GM18868 (cell line): ENCODE measurements at regions not wholly inside any gene's neighbourhood (a gene's known extent, or its start where the extent isn't known, plus 50 kb on each side); places are given as distances from the start of the nearest gene placed in this dataset.

Experiments used
- ATAC-seq: cut with Tn5 transposase; IDR thresholded peaks from one replicate; pipeline ENCODE4 v1.9.1; 2021; ENCODE audit warnings: mild to moderate bottlenecking, moderate library complexity; ENCODE audit not compliant: unreplicated experiment

GRCh38 chr2:191557841-191558240, 120.1 kb upstream of the NABP1 start:
- ATAC-seq: no peak

- ATAC-seq: no peak
Measured at GRCh38 chr2:191559569-191559968, 118.4 kb upstream of the NABP1 start.

GRCh38 chr2:191560411-191560980, 117.4 kb upstream of the NABP1 start:
- ATAC-seq: no peak

- no peak for ATAC-seq
Measured at GRCh38 chr2:191565120-191565519, 112.8 kb upstream of the NABP1 start.

GRCh38 chr2:191565647-191566198, 112.2 kb upstream of the NABP1 start:
- ATAC-seq: peak; percentile 70

- peak; percentile 59 for ATAC-seq
Measured at GRCh38 chr2:191566344-191566743, 111.6 kb upstream of the NABP1 start.

- ATAC-seq: no peak
Measured at GRCh38 chr2:191567206-191567605, 110.7 kb upstream of the NABP1 start.

- ATAC-seq: no peak
Measured at GRCh38 chr2:191569025-191569424, 108.9 kb upstream of the NABP1 start.

GRCh38 chr2:191571163-191571769, 106.7 kb upstream of the NABP1 start:
- peak; percentile 64 for ATAC-seq

- ATAC-seq: no peak
Measured at GRCh38 chr2:191572319-191572718, 105.6 kb upstream of the NABP1 start.

GRCh38 chr2:191573216-191573615, 104.7 kb upstream of the NABP1 start:
- ATAC-seq: no peak

GRCh38 chr2:191574232-191574631, 103.7 kb upstream of the NABP1 start:
- ATAC-seq: no peak

GRCh38 chr2:191577605-191578004, 100.3 kb upstream of the NABP1 start:
- no peak for ATAC-seq

GRCh38 chr2:191578031-191578430, 99.9 kb upstream of the NABP1 start:
- no peak for ATAC-seq

GRCh38 chr2:191580581-191580980, 97.4 kb upstream of the NABP1 start:
- ATAC-seq: no peak

GRCh38 chr2:191581003-191581402, 96.9 kb upstream of the NABP1 start:
- ATAC-seq: no peak

- ATAC-seq: no peak
Measured at GRCh38 chr2:191582355-191582754, 95.6 kb upstream of the NABP1 start.

GRCh38 chr2:191591025-191591424, 86.9 kb upstream of the NABP1 start:
- no peak for ATAC-seq

- no peak for ATAC-seq
Measured at GRCh38 chr2:191593622-191594385, 84.1 kb upstream of the NABP1 start.

GRCh38 chr2:191597186-191597751, 80.7 kb upstream of the NABP1 start:
- ATAC-seq: no peak

- ATAC-seq: no peak
Measured at GRCh38 chr2:191598296-191598695, 79.6 kb upstream of the NABP1 start.

- ATAC-seq: no peak
Measured at GRCh38 chr2:191601060-191601459, 76.9 kb upstream of the NABP1 start.
